TTC549 (cell line): ENCODE measurements at regions not wholly inside any gene's neighbourhood (a gene's known extent, or its start where the extent isn't known, plus 50 kb on each side); places are given as distances from the start of the nearest gene placed in this dataset.

ENCODE experiments used
- FAIRE-seq: peaks from 2 replicates; lab custom pipeline; 2012; peaks lifted over from hg19 to GRCh38; lab: Jason Lieb, UNC

DNA sequence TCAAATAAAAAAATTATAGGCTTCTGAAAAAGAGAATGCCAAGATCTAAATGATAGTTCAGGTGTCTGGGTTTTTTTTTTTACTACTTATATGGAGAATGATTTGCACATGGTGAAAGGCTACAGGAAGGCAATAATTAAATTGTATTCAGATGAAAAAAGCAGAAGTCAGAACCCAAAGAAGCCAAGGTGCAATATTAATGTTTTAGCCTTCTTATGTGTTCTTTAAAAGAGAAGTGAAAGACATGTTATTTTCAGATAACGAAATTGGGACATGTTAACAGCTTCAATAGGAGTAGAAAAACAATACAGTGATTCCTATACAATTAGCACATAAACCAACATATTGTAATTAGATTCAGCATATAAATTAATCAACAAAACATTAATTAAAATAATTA, 452.9 kb upstream of the PRMT6 start:
- FAIRE-seq, result no peak

DNA sequence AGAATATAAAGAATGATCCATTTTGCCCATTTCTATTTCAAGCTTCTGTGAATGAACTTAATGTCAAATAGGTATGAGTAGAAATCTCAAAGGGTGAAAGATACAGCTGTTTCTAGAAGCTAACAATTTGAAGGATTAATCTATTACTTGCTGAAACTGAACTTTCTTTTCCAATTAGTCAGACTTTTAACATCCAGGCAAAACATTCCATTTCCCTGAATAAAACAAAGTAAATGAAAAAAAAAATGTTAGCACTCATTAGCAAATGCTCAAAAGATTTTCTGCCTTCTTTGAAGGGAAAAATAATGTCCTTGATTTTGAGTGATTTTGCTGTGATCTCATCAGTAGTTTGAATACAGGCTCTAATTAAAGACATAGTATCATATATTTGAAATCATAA, 447.6 kb upstream of the PRMT6 start:
- FAIRE-seq, result no peak

DNA sequence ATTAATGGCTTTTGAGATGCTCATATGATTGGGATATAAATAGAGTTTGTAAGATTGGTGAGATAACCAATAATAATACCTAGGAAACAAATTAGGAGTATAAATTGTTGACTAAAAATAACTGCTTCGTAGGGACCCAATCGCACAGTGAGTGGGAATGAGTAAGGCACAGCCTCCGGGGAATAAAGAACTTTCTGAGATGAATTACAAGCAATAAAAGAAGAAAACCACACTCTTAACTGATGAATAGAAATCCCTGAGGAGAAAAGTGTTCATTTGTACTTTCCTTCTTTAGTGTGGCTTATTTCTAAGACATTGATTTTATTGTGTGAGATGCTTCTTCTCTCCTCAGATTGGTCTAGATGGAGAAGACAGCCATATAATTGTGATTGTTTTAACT, 443.4 kb upstream of the PRMT6 start:
- no peak for FAIRE-seq

DNA sequence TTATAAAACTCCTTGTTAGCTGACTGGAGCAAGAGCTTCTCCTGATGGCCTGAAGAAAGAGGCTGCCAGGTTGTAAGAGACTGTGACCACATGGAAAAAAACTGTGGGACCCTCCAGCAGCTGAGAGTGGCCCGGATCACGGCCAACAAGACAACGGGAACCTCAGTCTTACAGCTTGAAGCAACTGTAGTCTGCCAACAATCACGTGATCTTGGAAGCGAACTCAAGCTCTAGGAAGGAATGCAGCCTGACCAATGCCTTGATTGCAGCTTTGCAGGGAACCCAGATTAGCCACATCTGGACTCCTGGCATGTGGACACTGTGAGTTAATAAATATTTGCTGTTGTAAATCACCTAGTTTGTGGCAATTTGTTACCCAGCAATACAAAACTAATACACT, 442.6 kb upstream of the PRMT6 start:
- no peak for FAIRE-seq

DNA sequence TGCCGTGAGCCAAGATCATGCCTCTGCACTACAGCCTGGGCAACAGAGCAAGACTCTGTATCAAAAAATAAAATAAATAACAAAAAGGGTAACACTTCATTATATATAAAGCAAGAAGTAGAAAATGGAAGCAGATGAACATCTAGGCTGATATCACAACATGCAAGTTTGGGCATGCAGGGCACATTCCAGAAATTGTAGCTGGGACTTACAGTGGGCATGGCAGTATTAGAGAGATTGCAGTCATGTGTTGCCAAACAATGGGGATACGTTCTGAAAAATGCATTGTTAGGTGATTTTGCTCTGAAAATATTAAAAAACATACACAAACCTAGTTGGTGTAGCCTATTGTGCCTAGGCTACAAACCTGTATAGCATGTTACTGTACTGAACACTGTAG, 441.0 kb upstream of the PRMT6 start:
- FAIRE-seq, result no peak

DNA sequence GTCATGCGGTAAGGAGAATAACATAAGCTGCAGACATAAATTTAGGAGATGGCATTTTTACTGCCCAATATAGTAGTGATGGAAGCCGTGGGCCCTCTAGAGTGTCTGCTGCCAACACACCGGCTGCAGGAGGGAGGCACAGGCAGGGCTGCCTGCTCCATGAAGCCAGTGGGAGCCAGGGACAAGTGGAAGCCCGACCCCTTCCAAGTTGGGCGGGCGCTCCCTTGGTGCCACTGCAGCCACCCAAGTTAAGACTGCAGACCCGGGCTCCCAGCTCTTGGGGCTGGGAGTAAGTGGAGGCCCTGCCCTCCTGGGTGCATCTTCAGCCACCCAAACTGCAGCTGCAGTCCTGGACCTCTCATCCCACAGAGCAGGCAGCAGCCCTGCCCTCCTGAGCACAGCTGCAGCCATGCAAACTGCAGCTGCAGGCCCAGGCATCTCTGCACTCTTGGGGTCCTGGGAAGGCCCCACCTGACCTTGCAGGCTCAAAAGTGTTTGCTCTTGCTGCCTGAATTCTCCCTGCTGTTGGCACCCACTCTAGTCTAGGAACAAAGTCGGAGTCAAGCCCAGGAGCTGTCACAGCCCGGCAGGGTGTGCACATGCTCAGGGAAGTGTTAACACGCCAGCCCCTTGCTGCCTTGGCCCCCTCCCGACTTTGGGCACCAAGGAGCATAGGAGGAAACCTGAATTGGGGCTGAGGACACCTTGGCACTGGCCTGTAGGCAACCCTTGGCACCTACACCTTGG, 437.2 kb upstream of the PRMT6 start:
- FAIRE-seq, result no peak

DNA sequence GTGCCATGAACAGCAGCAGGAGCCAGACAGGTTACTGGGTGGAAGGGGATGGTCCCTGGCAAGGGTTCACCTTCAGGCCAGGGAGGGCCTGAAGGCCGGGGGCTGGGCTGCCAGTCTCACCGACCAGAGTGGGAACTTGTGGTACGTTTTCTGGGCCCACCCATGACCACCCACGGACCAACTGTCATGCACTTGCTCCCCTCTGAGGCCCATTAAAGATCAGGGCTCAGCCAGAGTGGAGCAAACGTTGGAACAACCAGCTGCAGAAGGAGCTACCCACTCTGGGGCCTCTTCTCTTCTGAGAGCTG, 436.7 kb upstream of the PRMT6 start:
- FAIRE-seq, result no peak

DNA sequence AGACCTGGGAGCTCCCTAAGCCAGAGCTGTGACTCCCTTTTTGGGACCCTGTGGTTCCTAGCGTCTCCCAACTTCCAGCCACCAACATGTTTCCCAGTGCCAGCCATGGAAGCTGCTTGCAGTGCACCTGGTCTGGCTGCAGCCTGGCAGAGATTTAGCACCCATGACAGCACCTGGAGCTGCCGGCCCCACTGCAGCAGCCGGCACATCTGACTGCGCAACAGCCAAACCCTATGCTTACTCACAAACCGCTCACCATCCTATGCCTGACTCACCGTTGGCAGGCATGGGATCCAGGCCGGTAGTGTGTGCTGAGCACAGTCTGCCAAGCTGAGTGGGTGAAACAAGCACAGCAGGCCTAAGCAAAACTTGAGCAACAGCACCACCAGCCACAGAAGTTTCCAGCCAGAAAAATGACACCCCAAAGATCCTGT, 435.9 kb upstream of the PRMT6 start:
- FAIRE-seq, result no peak

DNA sequence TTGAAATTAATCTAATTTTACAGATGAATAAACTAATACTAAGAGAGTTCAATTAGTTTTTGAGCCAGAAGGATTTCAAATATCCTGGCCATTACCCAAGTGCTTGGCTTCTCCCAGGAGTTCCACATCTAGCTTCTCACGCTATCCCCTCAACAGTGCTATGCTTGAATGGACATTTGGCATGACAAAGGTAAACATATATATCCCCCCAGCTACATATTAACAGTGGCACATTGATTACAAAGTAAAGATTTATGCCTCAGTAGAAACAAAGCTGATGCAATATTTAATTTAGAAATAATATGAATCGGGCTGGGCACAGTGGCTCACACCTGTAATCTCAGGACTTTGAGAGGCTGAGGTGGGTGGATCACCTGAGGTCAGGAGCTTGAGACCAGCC, 434.6 kb upstream of the PRMT6 start:
- FAIRE-seq, result no peak

DNA sequence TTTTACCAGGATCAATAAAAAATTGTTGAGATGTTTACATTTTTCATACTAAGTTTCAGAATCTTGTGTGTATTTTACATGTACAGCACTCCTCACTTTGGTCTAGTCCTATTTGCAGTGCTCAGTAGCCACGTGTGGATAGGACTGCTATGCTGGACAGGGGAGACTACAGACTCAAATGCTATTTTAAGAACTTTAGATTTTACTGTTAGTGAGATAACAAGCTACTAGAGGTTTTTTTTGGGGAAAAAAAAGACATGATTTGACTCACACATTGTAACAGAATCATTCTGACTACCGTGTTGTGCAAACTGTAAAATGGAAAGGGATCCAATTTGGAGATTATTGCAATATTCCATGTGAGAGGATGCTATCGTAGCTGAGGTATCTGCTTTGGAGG, 418.9 kb upstream of the PRMT6 start:
- FAIRE-seq, result no peak

DNA sequence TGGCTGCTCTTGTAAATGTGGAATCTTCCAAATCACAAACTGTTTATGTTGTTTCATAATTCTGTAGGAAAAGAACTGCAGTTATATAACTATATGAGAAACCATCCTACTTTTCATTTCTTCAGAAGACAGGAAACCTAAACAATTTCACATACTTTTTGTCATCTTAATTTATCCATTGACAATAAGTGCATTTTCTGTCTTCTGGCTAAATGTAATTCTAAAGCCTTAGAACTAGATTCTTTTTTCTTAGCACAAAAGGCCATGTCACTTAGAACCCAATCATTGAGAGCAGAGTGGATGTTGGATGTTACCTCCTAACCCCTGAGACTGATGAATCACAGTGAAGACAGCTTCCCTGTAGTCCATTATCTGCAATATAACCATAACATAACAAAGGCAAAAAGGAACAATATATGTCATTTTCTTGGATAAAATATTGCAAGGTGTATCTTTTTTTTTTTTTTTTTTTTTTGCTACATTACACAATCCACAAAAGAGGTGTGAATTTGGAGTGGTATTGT, 410.2 kb upstream of the PRMT6 start:
- FAIRE-seq, result no peak

DNA sequence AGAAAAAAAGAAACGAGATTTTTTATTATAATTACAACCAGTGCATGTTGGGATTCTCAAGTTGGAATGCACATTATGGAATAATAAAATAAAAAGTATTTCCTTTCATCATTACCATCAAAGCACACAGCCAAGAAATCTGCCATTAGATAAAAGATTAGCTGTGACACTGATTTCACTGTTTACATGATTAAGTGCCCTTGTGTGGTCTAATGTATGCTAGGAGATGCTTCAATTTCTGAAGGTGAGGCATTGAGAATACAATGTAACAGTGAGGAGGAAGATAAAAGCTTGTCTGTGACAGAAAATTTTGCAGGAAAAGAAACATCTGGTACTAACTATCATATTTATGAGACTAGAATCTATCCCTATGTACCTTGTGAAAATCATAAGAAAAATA, 409.7 kb upstream of the PRMT6 start:
- FAIRE-seq, result no peak

DNA sequence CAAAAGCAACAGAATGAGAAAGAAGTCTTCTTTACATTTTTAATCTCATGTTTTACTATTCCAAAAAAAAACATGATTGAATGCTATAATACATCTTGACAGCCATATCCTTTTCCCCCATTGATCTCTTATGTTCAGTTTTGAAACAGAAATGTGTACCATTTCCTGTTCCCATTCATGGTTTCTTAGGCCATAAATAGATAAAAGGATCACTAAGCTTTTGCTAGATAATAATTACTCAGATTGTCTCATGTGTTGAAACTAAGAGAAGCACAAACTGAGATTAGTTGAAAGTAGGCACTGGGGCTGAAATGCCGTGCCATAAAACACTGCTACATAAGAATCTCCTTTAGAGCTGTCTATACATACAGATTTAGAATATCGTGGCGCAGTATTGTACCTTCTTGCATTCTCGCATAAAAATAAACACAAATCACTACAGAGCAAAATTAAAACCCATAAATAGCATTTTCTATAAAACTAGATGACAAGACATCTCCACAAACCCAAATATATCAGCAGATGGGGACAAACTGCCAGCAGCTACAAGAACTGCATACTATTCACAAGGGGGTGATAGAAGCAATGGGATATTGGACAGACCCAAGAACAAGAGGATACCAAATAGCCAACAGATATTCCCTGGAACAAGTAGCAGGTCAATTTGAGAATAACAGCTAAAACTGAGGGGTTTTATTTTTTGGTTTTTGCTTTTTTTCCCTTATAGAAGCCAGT, 405.3 kb upstream of the PRMT6 start:
- FAIRE-seq, result no peak

DNA sequence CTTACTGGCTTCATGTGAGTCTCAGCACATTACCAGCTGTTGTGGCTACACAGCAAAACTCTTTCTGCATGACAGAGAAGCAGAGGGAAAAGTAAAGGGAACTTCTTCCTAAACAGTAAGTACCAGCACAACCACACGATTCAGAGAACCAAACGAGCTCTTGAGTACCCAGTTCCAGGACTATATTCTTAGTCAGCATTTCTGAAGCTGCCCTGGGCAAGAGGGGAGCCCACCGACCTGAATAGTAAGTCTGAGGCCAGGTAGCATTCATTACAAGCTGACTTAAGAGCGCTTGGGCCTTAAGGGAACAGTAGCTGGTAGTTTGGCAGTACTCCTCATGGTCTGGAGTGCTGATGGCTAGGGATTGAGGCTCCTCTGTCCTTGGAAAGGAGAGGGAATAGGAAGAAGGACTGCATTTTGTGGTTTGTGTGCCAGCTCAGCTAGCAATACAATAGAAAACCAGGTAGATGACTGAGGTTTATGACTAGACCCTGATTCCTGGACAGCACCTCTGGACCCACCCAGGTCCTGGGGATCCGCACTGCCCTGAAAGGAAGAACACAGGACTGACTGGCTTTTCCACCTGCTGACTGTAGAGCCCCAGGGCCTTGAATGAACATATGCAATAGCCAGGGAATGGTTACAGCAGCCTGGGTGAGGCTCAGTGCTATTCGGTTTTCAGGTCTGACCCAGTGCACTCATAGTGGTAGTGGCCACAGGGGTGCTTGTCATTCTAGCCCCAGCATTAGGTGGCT, 396.8 kb upstream of the PRMT6 start:
- no peak for FAIRE-seq

DNA sequence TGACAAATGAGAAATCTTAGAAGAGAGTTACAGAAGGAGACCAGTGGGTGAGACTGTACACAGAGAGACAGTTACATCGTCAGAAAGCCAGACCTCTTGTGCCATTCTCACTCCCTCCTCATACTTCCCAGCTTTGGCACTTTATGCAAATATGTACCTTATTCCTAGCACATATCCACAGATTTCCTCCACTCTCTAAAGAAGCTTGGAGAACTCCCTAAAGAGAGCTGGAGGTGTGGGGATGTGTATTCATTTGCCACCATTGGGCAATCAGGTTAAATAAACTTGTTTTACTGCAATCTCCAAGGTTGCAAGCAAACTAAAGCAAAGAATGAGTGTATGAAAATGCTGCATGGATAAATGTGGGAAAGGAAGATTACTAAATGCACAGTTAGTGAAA, 380.9 kb upstream of the PRMT6 start:
- no peak for FAIRE-seq

DNA sequence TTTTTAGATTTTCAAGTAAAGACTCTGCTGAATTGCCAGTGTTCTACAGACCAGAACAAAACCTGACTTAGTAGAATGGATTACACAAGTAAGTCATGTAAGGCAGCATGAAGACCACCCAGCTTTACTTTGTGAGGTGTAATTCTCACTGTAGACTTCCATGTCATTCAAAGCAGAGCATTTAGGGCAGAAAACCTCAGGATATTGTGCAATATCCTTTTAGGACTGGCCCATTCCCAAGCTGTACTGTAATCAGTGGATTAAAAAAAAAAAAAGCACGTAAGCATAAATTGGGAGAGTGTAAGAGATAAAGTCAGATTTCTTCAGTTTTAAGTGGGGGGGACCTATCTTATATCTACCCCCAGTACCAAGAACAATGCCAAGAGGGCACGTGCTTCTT, 380.5 kb upstream of the PRMT6 start:
- no peak for FAIRE-seq

DNA sequence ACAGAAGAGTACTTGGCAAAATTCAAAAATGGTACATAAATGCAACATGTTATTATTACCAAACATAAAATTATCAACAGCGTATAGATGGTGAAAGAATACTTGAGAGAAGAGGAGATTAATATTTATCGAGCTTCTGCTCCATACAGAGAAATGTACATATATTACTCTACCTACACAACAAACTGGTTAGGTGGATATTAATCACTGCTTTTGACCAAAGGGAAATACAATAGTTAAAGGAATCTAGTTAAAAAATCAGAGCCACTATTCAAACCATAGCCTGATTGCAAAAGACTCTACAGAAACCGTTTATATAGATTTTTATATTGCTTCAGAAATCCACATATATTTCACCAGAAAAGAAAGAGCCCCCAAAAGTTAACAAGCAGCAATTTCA, 379.3 kb upstream of the PRMT6 start:
- FAIRE-seq, result no peak

DNA sequence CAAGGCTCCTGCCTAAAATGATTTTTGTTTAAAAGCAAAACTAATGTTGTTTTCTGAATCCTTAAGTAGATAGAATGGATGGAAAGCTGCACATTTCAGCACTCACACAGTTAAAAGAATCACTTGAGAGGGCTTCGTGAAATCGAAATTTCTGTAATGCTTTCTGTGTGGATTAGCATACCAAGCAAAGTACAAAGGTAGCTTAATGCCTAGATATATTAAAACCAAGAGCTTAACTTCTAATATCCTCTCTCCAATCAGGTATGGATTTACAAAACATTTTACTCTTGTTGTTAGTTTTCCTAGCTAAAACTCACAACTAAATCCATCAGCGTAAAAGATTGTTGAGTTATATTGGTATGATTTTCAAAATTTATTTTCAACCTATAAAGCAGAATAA, 378.8 kb upstream of the PRMT6 start:
- no peak for FAIRE-seq

DNA sequence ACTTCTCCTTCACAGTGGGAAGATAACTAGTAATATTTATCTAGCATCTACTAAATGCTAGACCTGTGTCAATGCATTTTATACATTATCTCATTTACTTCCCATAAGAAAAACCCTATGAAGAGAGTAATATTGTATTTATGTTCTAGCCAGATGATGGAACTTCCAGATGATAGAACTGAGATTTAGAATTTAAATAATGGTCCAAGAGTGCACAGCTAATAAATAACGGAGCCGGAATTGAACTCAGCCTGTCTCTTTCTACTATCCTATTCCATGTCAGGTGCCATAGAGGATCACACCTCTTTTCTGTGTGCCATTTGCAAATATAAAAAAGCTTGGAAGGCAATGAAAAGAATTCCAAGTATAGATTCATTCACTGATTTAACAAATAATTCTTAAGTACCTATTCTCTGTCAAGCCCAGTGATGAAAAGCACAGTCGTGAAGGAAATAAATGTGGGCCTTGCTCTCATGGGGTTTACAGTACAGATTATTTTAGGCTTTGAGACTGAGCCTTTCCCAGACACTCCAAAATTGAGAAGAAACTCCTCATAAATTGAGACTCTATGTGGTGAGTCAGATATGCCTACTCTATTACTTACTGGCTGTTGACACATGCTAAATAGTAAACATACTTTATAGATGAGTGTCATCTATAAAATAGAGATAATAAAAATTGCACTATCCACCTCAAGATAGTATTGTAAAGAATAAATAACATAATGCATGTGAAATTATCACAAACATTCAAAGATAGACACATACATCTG, 378.0 kb upstream of the PRMT6 start:
- FAIRE-seq, result no peak

DNA sequence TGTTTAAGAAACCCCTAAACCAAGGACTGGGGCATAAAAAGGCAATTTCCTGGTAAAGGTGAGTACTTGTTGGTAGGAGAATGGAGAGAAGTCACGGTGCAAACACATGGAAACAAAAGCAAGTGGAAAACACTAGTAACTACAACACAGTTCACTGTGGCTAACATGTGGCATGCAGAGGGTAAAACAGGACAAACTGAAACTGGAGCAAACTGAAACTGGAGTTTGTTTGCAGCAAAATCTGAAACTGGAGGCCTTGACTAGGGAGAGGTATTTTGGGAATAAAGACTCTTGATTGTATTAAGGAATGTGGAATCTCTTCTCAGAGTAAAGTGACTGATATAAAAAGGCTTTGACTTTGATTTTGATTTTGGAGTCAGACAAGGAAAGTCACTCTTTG, 376.3 kb upstream of the PRMT6 start:
- FAIRE-seq, result no peak

DNA sequence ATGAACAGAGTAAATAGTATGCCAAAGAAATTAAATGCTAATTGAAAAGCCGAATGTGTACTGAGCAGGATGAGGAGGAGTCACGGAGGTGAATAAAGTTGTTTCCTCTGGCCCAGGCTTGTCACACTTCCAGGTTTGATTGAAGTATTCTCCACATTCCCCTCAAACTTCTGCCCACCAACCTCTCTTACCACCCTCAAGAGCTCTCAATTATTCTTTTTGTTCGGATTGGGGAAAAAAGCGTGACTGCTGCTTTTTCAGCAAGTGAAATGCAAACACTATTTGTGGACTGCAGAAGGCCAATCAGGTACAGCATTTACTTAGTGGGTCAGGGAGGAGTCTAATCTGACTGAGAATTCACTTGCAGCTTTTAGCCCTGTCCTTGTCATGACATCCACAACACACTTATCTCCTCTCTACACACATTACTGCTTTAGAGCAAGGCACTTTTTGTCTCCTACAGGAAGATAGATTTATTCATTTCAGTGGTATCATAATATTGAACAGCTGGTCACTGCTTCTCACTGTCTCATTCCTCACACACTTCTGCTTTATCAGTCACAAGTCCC, 375.6 kb upstream of the PRMT6 start:
- no peak for FAIRE-seq

DNA sequence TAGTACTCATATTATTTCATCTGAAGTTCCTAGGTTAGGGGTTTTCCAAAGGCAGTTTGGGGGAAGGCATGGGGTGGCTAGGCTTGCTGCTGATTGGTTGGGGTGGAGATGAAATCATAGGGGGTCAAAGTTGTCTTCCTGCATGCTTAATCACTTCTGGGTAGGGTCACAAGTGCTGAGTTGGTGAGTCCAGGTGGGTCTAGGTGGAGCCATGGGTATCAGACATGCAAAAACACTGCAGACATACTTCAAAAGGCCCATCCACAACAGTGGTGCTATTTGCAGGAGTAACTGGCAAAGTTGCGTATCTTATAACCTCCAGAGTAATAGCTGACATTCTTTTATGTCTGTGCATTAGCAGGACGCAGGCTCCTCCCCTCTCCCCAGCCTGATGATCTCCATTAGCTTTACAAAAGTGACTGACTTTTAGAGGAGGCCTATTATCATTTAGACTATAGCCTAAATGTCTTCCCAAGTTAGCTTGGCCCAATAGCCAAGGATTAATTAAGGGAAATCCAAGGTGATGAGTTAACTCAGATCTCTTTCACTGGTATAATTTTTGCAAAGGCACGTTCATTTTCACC, 374.4 kb upstream of the PRMT6 start:
- no peak for FAIRE-seq
